ENCODE measurements at regions not wholly inside any gene's neighbourhood (a gene's known extent, or its start where the extent isn't known, plus 50 kb on each side); places are given as distances from the start of the nearest gene placed in this dataset.

DNA sequence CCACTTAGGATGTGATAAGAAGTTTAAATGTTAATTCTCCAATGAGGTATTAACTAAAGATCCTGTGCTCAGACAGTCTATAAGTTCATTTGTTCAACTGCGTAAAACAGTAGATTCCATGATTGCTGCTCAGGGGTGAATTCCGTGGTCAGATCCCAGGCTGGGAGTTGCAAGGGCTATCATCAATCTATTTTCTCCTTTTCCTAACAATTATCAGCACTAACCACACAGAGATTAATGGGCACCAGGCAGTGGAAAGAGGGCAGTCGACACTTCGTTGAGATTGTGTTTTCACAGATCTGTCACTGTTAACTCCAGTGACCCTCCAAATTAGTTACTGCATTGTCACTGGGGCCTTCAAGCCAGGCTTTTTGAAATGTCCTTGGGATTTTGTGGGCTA is 154.1 kb upstream of the SPRED2 start:
- H3K4me1 ChIP-seq (ENCODE audit: low read length) = no peaks in the 10 kb centered on the region
- H3K79me2 ChIP-seq (ENCODE audit: low read length) = no peaks in the 10 kb centered on the region
- TF ChIP-seq CTCF (IDR thresholded peaks at IDR 0.05; ENCODE audit: low read length) (no peak), EZH2phosphoT487 (IDR thresholded peaks at IDR 0.05; ENCODE audit: low read length) (no peak), EZH2 (optimal IDR thresholded peaks at IDR 0.05; ENCODE audit: low read depth, low read length) (no peak)
- H3K9ac ChIP-seq (ENCODE audit: low read length) = no peak overlapping the region
- H3K9me2 ChIP-seq (replicated peaks; ENCODE audit: insufficient read depth, low read length) = no peaks in the 10 kb centered on the region
- H2AFZ ChIP-seq (ENCODE audit: low read length) = no peak overlapping the region
- H3K27me3 ChIP-seq (replicated peaks; ENCODE audit: insufficient read depth, low read length) = no peaks in the 10 kb centered on the region
- H4K20me1 ChIP-seq (ENCODE audit: insufficient read depth, low read length) = no peaks in the 10 kb centered on the region
- no peak for DNase-seq
- H3K9me3 ChIP-seq (replicated peaks; ENCODE audit: insufficient read depth, low read length) = no peaks in the 10 kb centered on the region
- H3K4me3 ChIP-seq (ENCODE audit: low read length) = no peak overlapping the region
- H3K4me2 ChIP-seq (ENCODE audit: low read depth, low read length) = no peak overlapping the region
- H3K36me3 ChIP-seq (replicated peaks; ENCODE audit: insufficient read depth, low read length) = no peaks in the 10 kb centered on the region
- no peaks in the 10 kb centered on the region for H3F3A ChIP-seq (ENCODE audit: insufficient read depth, low read length)
- H3K27ac ChIP-seq (ENCODE audit: low read length) = no peak overlapping the region

- H3K27ac ChIP-seq (ENCODE audit: low read length) = no peak overlapping the region
- no peaks in the 10 kb centered on the region for H3K9me3 ChIP-seq (replicated peaks; ENCODE audit: insufficient read depth, low read length)
Measured at GRCh38 chr2:65583061-65583460, 150.7 kb upstream of the SPRED2 start.

DNA sequence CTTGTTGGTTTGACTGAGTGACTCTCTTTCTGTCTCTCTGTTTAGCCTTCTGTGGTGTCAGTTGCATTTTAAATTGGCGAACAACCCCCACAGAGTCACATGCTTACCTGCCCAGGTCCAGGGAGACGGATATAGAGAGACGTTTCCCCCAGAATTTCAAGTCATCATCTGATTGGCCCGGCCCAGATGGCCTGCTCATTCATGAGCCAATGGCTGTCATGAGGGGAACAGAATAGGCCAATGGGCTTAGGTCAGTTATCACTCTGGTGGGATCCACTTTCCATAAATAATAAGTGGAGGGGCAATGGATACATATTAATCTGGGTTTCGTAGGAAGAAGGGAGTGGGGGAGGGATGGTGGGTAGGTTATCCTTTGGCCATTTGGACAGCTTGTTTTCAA is 150.0 kb upstream of the SPRED2 start:
- Histone ChIP-seq H3K79me2 (ENCODE audit: low read length) (no peaks in the 10 kb centered on the region), H4K20me1 (ENCODE audit: insufficient read depth, low read length) (no peaks in the 10 kb centered on the region), H2AFZ (ENCODE audit: low read length) (no peak overlapping the region), H3K9me3 (replicated peaks; ENCODE audit: insufficient read depth, low read length) (no peaks in the 10 kb centered on the region), H3F3A (ENCODE audit: insufficient read depth, low read length) (no peaks in the 10 kb centered on the region), H3K27ac (ENCODE audit: low read length) (no peak overlapping the region), H3K4me1 (ENCODE audit: low read length) (no peaks in the 10 kb centered on the region), H3K4me2 (ENCODE audit: low read depth, low read length) (no peak overlapping the region), H3K9me2 (replicated peaks; ENCODE audit: insufficient read depth, low read length) (no peaks in the 10 kb centered on the region), H3K9ac (ENCODE audit: low read length) (no peak overlapping the region), H3K27me3 (replicated peaks; ENCODE audit: insufficient read depth, low read length) (no peaks in the 10 kb centered on the region), H3K36me3 (replicated peaks; ENCODE audit: insufficient read depth, low read length) (no peaks in the 10 kb centered on the region), H3K4me3 (ENCODE audit: low read length) (no peak overlapping the region)
- no peak for DNase-seq
- no peak for TF ChIP-seq EZH2 (optimal IDR thresholded peaks at IDR 0.05; ENCODE audit: low read depth, low read length)
- no peak for TF ChIP-seq CTCF (IDR thresholded peaks at IDR 0.05; ENCODE audit: low read length)
- TF ChIP-seq EZH2phosphoT487 (IDR thresholded peaks at IDR 0.05; ENCODE audit: low read length) = no peak

More at GRCh38 chr2:65583061-65583460, 150.7 kb upstream of the SPRED2 start:
- H3K4me3 ChIP-seq (ENCODE audit: low read length) = no peak overlapping the region
- no peak overlapping the region for H3K9ac ChIP-seq (ENCODE audit: low read length)
- H3K36me3 ChIP-seq (replicated peaks; ENCODE audit: insufficient read depth, low read length) = no peaks in the 10 kb centered on the region
- H3K79me2 ChIP-seq (ENCODE audit: low read length) = no peaks in the 10 kb centered on the region
- no peaks in the 10 kb centered on the region for H3K27me3 ChIP-seq (replicated peaks; ENCODE audit: insufficient read depth, low read length)
- H3K9me2 ChIP-seq (replicated peaks; ENCODE audit: insufficient read depth, low read length) = no peaks in the 10 kb centered on the region
- no peak for DNase-seq
- H2AFZ ChIP-seq (ENCODE audit: low read length) = no peak overlapping the region
- H3K4me1 ChIP-seq (ENCODE audit: low read length) = no peaks in the 10 kb centered on the region
- no peak for TF ChIP-seq CTCF (IDR thresholded peaks at IDR 0.05; ENCODE audit: low read length)
- TF ChIP-seq EZH2 (optimal IDR thresholded peaks at IDR 0.05; ENCODE audit: low read depth, low read length) = no peak
- no peak for TF ChIP-seq EZH2phosphoT487 (IDR thresholded peaks at IDR 0.05; ENCODE audit: low read length)
- H3K4me2 ChIP-seq (ENCODE audit: low read depth, low read length) = no peak overlapping the region
- no peaks in the 10 kb centered on the region for H3F3A ChIP-seq (ENCODE audit: insufficient read depth, low read length)
- no peaks in the 10 kb centered on the region for H4K20me1 ChIP-seq (ENCODE audit: insufficient read depth, low read length)
